ENCODE measurements at regions not wholly inside any gene's neighbourhood (a gene's known extent, or its start where the extent isn't known, plus 50 kb on each side); places are given as distances from the start of the nearest gene placed in this dataset.

GRCh38 chr9:16275795-16276624, 594.5 kb downstream of the BNC2 start:
- Histone ChIP-seq H3K27me3 (ENCODE audit: control insufficient read depth in 1 of 2, insufficient read depth in 2 of 2, low read length in 2 of 2) (no peaks in the 10 kb centered on the region), H3K9me3 (ENCODE audit: control insufficient read depth in 2 of 2, insufficient read depth in 1 of 2, low read depth in 1 of 2, low read length in 1 of 2) (no peaks in the 10 kb centered on the region), H3K4me3 (ENCODE audit: low read depth in 1 of 2, low read length in 2 of 2) (no peak overlapping the region), H3K27ac (ENCODE audit: low read depth in 2 of 2, low read length in 1 of 2) (no peak overlapping the region), H3K36me3 (ENCODE audit: control insufficient read depth in 2 of 2, insufficient read depth in 2 of 2, low read length in 1 of 2) (no peaks in the 10 kb centered on the region), H3K4me1 (ENCODE audit: control insufficient read depth in 2 of 2, insufficient read depth in 2 of 2, low read length in 1 of 2) (no peaks in the 10 kb centered on the region)
- 61 to 72% methylated on average over 15 of the region's 15 CpGs for WGBS, 2 donors

- no peaks in the 10 kb centered on the region for H3K9me3 ChIP-seq (ENCODE audit: control insufficient read depth in 2 of 2, insufficient read depth in 1 of 2, low read depth in 1 of 2, low read length in 1 of 2)
- no peaks in the 10 kb centered on the region for H3K36me3 ChIP-seq (ENCODE audit: control insufficient read depth in 2 of 2, insufficient read depth in 2 of 2, low read length in 1 of 2)
- WGBS, 2 donors, result 78 to 84% methylated on average over 8 of the region's 8 CpGs
- H3K4me1 ChIP-seq (ENCODE audit: control insufficient read depth in 2 of 2, insufficient read depth in 2 of 2, low read length in 1 of 2), result no peaks in the 10 kb centered on the region
- H3K4me3 ChIP-seq (ENCODE audit: low read depth in 1 of 2, low read length in 2 of 2), result no peak overlapping the region
- no peak overlapping the region for H3K27ac ChIP-seq (ENCODE audit: low read depth in 2 of 2, low read length in 1 of 2)
- no peaks in the 10 kb centered on the region for H3K27me3 ChIP-seq (ENCODE audit: control insufficient read depth in 1 of 2, insufficient read depth in 2 of 2, low read length in 2 of 2)
Measured at GRCh38 chr9:16276866-16277265, 593.6 kb downstream of the BNC2 start.

GRCh38 chr9:16277471-16277960, 593.0 kb downstream of the BNC2 start:
- Histone ChIP-seq H3K27me3 (ENCODE audit: control insufficient read depth in 1 of 2, insufficient read depth in 2 of 2, low read length in 2 of 2) (no peaks in the 10 kb centered on the region), H3K4me3 (ENCODE audit: low read depth in 1 of 2, low read length in 2 of 2) (no peak overlapping the region), H3K4me1 (ENCODE audit: control insufficient read depth in 2 of 2, insufficient read depth in 2 of 2, low read length in 1 of 2) (no peaks in the 10 kb centered on the region), H3K36me3 (ENCODE audit: control insufficient read depth in 2 of 2, insufficient read depth in 2 of 2, low read length in 1 of 2) (no peaks in the 10 kb centered on the region), H3K9me3 (ENCODE audit: control insufficient read depth in 2 of 2, insufficient read depth in 1 of 2, low read depth in 1 of 2, low read length in 1 of 2) (no peaks in the 10 kb centered on the region), H3K27ac (ENCODE audit: low read depth in 2 of 2, low read length in 1 of 2) (no peak overlapping the region)
- WGBS, 2 donors, result 83 to 94% methylated on average over 8 of the region's 8 CpGs

GRCh38 chr9:16278326-16278999, 592.0 kb downstream of the BNC2 start:
- Histone ChIP-seq H3K9me3 (ENCODE audit: control insufficient read depth in 2 of 2, insufficient read depth in 1 of 2, low read depth in 1 of 2, low read length in 1 of 2) (no peaks in the 10 kb centered on the region), H3K27me3 (ENCODE audit: control insufficient read depth in 1 of 2, insufficient read depth in 2 of 2, low read length in 2 of 2) (no peaks in the 10 kb centered on the region), H3K4me1 (ENCODE audit: control insufficient read depth in 2 of 2, insufficient read depth in 2 of 2, low read length in 1 of 2) (no peaks in the 10 kb centered on the region), H3K36me3 (ENCODE audit: control insufficient read depth in 2 of 2, insufficient read depth in 2 of 2, low read length in 1 of 2) (no peaks in the 10 kb centered on the region), H3K4me3 (ENCODE audit: low read depth in 1 of 2, low read length in 2 of 2) (no peak overlapping the region), H3K27ac (ENCODE audit: low read depth in 2 of 2, low read length in 1 of 2) (no peak overlapping the region)
- 75 to 82% methylated on average over 13 of the region's 13 CpGs for WGBS, 2 donors

- H3K9me3 ChIP-seq (ENCODE audit: control insufficient read depth in 2 of 2, insufficient read depth in 1 of 2, low read depth in 1 of 2, low read length in 1 of 2), result peaks cover 0 to 3% of the 10 kb centered on the region in 2 donors
- H3K4me1 ChIP-seq (ENCODE audit: control insufficient read depth in 2 of 2, insufficient read depth in 2 of 2, low read length in 1 of 2), result no peaks in the 10 kb centered on the region
- H3K27ac ChIP-seq (ENCODE audit: low read depth in 2 of 2, low read length in 1 of 2), result no peak overlapping the region
- H3K36me3 ChIP-seq (ENCODE audit: control insufficient read depth in 2 of 2, insufficient read depth in 2 of 2, low read length in 1 of 2), result no peaks in the 10 kb centered on the region
- H3K27me3 ChIP-seq (ENCODE audit: control insufficient read depth in 1 of 2, insufficient read depth in 2 of 2, low read length in 2 of 2), result no peaks in the 10 kb centered on the region
- H3K4me3 ChIP-seq (ENCODE audit: low read depth in 1 of 2, low read length in 2 of 2), result no peak overlapping the region
- WGBS, 2 donors, result 69 to 70% methylated on average over 5 of the region's 5 CpGs
Measured at GRCh38 chr9:16281707-16282106, 588.8 kb downstream of the BNC2 start.

GRCh38 chr9:16282216-16282615, 588.3 kb downstream of the BNC2 start:
- Histone ChIP-seq H3K27ac (ENCODE audit: low read depth in 2 of 2, low read length in 1 of 2) (no peak overlapping the region), H3K4me3 (ENCODE audit: low read depth in 1 of 2, low read length in 2 of 2) (no peak overlapping the region), H3K9me3 (ENCODE audit: control insufficient read depth in 2 of 2, insufficient read depth in 1 of 2, low read depth in 1 of 2, low read length in 1 of 2) (peaks cover 0 to 3% of the 10 kb centered on the region in 2 donors), H3K36me3 (ENCODE audit: control insufficient read depth in 2 of 2, insufficient read depth in 2 of 2, low read length in 1 of 2) (no peaks in the 10 kb centered on the region), H3K27me3 (ENCODE audit: control insufficient read depth in 1 of 2, insufficient read depth in 2 of 2, low read length in 2 of 2) (no peaks in the 10 kb centered on the region), H3K4me1 (ENCODE audit: control insufficient read depth in 2 of 2, insufficient read depth in 2 of 2, low read length in 1 of 2) (no peaks in the 10 kb centered on the region)
- 65 to 69% methylated on average over 2 of the region's 2 CpGs for WGBS, 2 donors

- 86 to 87% methylated on average over 9 of the region's 9 CpGs for WGBS, 2 donors
- no peak overlapping the region for H3K27ac ChIP-seq (ENCODE audit: low read depth in 2 of 2, low read length in 1 of 2)
Measured at GRCh38 chr9:16282718-16283117, 587.8 kb downstream of the BNC2 start.

GRCh38 chr9:16286160-16286559, 584.3 kb downstream of the BNC2 start:
- WGBS, 2 donors, result 93 to 95% methylated on average over 7 of the region's 7 CpGs
- Histone ChIP-seq H3K27me3 (ENCODE audit: control insufficient read depth in 1 of 2, insufficient read depth in 2 of 2, low read length in 2 of 2) (no peaks in the 10 kb centered on the region), H3K4me1 (ENCODE audit: control insufficient read depth in 2 of 2, insufficient read depth in 2 of 2, low read length in 1 of 2) (no peaks in the 10 kb centered on the region), H3K36me3 (ENCODE audit: control insufficient read depth in 2 of 2, insufficient read depth in 2 of 2, low read length in 1 of 2) (no peaks in the 10 kb centered on the region), H3K27ac (ENCODE audit: low read depth in 2 of 2, low read length in 1 of 2) (no peak overlapping the region), H3K4me3 (ENCODE audit: low read depth in 1 of 2, low read length in 2 of 2) (no peak overlapping the region), H3K9me3 (ENCODE audit: control insufficient read depth in 2 of 2, insufficient read depth in 1 of 2, low read depth in 1 of 2, low read length in 1 of 2) (peaks cover 0 to 5% of the 10 kb centered on the region in 2 donors)

More at GRCh38 chr9:16282718-16283117, 587.8 kb downstream of the BNC2 start:
- H3K4me1 ChIP-seq (ENCODE audit: control insufficient read depth in 2 of 2, insufficient read depth in 2 of 2, low read length in 1 of 2), result no peaks in the 10 kb centered on the region
- H3K9me3 ChIP-seq (ENCODE audit: control insufficient read depth in 2 of 2, insufficient read depth in 1 of 2, low read depth in 1 of 2, low read length in 1 of 2), result peaks cover 0 to 3% of the 10 kb centered on the region in 2 donors
- no peaks in the 10 kb centered on the region for H3K27me3 ChIP-seq (ENCODE audit: control insufficient read depth in 1 of 2, insufficient read depth in 2 of 2, low read length in 2 of 2)
- no peaks in the 10 kb centered on the region for H3K36me3 ChIP-seq (ENCODE audit: control insufficient read depth in 2 of 2, insufficient read depth in 2 of 2, low read length in 1 of 2)
- H3K4me3 ChIP-seq (ENCODE audit: low read depth in 1 of 2, low read length in 2 of 2), result no peak overlapping the region

GRCh38 chr9:16289639-16290038, 580.8 kb downstream of the BNC2 start:
- H3K4me1 ChIP-seq (ENCODE audit: control insufficient read depth in 2 of 2, insufficient read depth in 2 of 2, low read length in 1 of 2), result peaks cover 0 to 2% of the 10 kb centered on the region in 2 donors
- no peaks in the 10 kb centered on the region for H3K36me3 ChIP-seq (ENCODE audit: control insufficient read depth in 2 of 2, insufficient read depth in 2 of 2, low read length in 1 of 2)
- H3K27ac ChIP-seq (ENCODE audit: low read depth in 2 of 2, low read length in 1 of 2), result no peak overlapping the region
- H3K9me3 ChIP-seq (ENCODE audit: control insufficient read depth in 2 of 2, insufficient read depth in 1 of 2, low read depth in 1 of 2, low read length in 1 of 2), result peaks cover 0 to 5% of the 10 kb centered on the region in 2 donors
- no peaks in the 10 kb centered on the region for H3K27me3 ChIP-seq (ENCODE audit: control insufficient read depth in 1 of 2, insufficient read depth in 2 of 2, low read length in 2 of 2)
- 75 to 86% methylated on average over 3 of the region's 3 CpGs for WGBS, 2 donors
- H3K4me3 ChIP-seq (ENCODE audit: low read depth in 1 of 2, low read length in 2 of 2), result no peak overlapping the region
